ENCODE measurements at regions not wholly inside any gene's neighbourhood (a gene's known extent, or its start where the extent isn't known, plus 50 kb on each side); places are given as distances from the start of the nearest gene placed in this dataset.

GRCh38 chr2:189287982-189288521 is 108.5 kb upstream of the COL5A2 start:
- DNase-seq (ENCODE audit: insufficient read length, low spot score): no peak

GRCh38 chr2:189291460-189291859 is 111.9 kb upstream of the COL5A2 start:
- no peak for FAIRE-seq
- TF ChIP-seq TAF1 (IDR thresholded peaks at IDR 0.05; ENCODE audit: low read depth, low read length): no peak
- TF ChIP-seq PAX5 (IDR thresholded peaks at IDR 0.05; ENCODE audit: insufficient read depth, low read length, severe bottlenecking): no peak
- TF ChIP-seq SPI1 (IDR thresholded peaks at IDR 0.05; ENCODE audit: low read depth, low read length): no peak
- TF ChIP-seq POU2F2 (IDR thresholded peaks at IDR 0.05; ENCODE audit: low read depth, low read length): no peak
- no peak for DNase-seq (ENCODE audit: insufficient read length, low spot score)

More at GRCh38 chr2:189287982-189288521, 108.5 kb upstream of the COL5A2 start:
- TF ChIP-seq SPI1 (IDR thresholded peaks at IDR 0.05; ENCODE audit: low read depth, low read length): 0 out of 2 replicates have a peak, but pooled peaks have one; percentile 6
- no peak for TF ChIP-seq POLR2AphosphoS5 (IDR thresholded peaks at IDR 0.05; ENCODE audit: low read depth, low read length)
- no peak for TF ChIP-seq TAF1 (IDR thresholded peaks at IDR 0.05; ENCODE audit: low read depth, low read length)
- no peak for TF ChIP-seq POU2F2 (IDR thresholded peaks at IDR 0.05; ENCODE audit: low read depth, low read length)
- no peak for TF ChIP-seq PAX5 (IDR thresholded peaks at IDR 0.05; ENCODE audit: insufficient read depth, low read length, severe bottlenecking)
- FAIRE-seq: no peak

DNA sequence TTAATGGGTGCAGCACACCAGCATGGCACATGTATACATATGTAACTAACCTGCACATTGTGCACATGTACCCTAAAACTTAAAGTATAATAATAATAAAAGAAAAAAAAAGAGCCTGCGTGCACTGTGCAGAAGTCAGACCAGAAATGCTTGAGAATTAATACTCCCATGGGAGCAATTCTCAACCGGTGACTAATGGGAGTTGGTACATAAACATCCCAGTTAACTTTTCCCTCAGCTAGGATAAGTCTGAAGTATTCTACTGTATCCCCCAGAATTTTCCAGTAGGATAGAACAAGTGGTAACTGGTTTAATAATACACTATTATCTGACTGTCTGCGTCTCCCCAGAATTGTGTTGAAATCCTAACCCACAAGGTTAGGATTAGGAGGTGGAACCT is 113.6 kb upstream of the COL5A2 start:
- no peak for TF ChIP-seq PAX5 (IDR thresholded peaks at IDR 0.05; ENCODE audit: insufficient read depth, low read length, severe bottlenecking)
- FAIRE-seq: no peak
- no peak for DNase-seq (ENCODE audit: insufficient read length, low spot score)

DNA sequence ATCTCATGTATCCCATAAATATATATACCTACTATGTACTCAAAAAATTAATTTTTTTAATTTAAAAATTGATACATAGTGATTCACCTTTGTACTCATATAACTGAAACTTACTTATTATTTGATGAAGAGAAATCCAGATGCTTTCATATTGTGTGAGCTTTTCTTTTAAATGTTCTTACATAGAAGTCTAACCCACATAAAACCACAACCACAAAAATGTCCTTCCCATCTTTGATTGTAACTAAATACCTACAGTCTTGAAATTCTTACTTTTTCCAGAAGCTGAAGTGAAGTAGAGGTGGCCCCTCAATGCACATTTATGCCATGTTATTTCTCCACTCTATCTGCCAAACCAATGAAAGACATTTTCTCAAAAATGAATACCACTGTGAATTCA is 117.9 kb upstream of the COL5A2 start:
- no peak for TF ChIP-seq POLR2A (IDR thresholded peaks at IDR 0.05; ENCODE audit: low read depth, low read length)
- no peak for TF ChIP-seq POLR2AphosphoS5 (IDR thresholded peaks at IDR 0.05; ENCODE audit: low read depth, low read length)
- TF ChIP-seq POU2F2 (IDR thresholded peaks at IDR 0.05; ENCODE audit: low read depth, low read length): no peak
- no peak for TF ChIP-seq SPI1 (IDR thresholded peaks at IDR 0.05; ENCODE audit: low read depth, low read length)
- no peak for TF ChIP-seq TAF1 (IDR thresholded peaks at IDR 0.05; ENCODE audit: low read depth, low read length)
- no peak for TF ChIP-seq PAX5 (IDR thresholded peaks at IDR 0.05; ENCODE audit: insufficient read depth, low read length, severe bottlenecking)
- DNase-seq (ENCODE audit: insufficient read length, low spot score) (no peak), FAIRE-seq (no peak)

DNA sequence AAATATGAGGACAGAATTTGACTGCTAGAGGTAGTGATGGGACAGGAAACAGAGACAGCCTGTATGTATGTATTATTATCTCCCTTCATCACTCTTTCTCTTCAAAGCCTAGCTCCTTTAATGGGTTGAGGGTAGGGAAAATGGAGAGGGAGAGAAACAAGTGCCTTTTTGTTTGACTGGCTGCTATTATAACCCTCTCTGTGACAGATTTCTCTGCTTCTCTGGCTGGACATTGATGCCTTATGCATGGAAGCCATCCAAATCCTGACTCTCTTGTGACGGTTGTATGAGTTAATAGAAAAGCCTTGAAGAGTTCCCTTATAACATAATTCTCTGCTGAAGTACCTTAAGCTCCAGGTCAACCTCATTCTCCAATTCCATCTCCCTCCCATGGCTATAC is 118.5 kb upstream of the COL5A2 start:
- DNase-seq (ENCODE audit: insufficient read length, low spot score) (no peak), FAIRE-seq (no peak)
- TF ChIP-seq PAX5 (IDR thresholded peaks at IDR 0.05; ENCODE audit: insufficient read depth, low read length, severe bottlenecking) (no peak), POLR2A (IDR thresholded peaks at IDR 0.05; ENCODE audit: low read depth, low read length) (no peak), TAF1 (IDR thresholded peaks at IDR 0.05; ENCODE audit: low read depth, low read length) (no peak)

DNA sequence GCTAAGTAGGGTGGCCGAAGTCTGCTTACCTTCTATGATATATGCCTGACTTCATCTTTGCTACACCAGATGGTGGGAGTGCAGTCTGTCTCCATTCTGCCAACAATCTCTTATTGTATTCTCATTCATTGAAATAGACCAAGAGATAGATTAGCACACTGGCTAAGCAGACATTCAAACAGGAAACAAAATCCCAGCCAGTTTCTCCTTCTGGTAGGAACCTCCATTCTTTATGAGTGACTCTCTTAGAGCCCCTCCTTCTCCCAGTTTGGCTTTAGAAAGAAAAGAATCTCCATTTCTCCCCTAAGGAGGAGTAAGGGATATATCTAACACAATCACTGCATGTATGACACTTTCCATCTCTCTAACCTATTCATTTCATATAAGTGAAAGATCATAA is 118.9 kb upstream of the COL5A2 start:
- DNase-seq (ENCODE audit: insufficient read length, low spot score) (no peak), FAIRE-seq (no peak)
- TF ChIP-seq TAF1 (IDR thresholded peaks at IDR 0.05; ENCODE audit: low read depth, low read length) (no peak), POLR2A (IDR thresholded peaks at IDR 0.05; ENCODE audit: low read depth, low read length) (no peak), PAX5 (IDR thresholded peaks at IDR 0.05; ENCODE audit: insufficient read depth, low read length, severe bottlenecking) (no peak), POLR2AphosphoS5 (IDR thresholded peaks at IDR 0.05; ENCODE audit: low read depth, low read length) (no peak), SPI1 (IDR thresholded peaks at IDR 0.05; ENCODE audit: low read depth, low read length) (no peak), POU2F2 (IDR thresholded peaks at IDR 0.05; ENCODE audit: low read depth, low read length) (no peak)

DNA sequence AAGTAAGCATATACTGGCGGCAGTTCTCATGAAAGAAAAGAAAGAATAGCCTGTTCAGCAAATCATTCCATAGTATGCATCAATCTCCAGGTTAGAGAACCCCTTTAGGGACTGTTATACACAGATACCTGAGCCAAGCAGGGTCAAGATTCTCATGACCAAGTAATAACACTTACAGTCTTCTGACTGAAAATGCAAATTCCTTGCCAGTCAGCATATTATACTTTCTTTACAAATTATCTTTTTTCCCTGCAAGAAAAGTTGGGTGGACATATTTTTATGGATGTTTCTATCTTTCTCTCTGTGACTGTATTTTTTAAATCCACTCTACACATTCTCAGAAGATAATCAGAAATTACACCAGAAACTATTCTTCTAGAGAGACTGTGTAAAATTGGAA is 120.4 kb upstream of the COL5A2 start:
- FAIRE-seq (no peak), DNase-seq (ENCODE audit: insufficient read length, low spot score) (no peak)
- TF ChIP-seq POLR2AphosphoS5 (IDR thresholded peaks at IDR 0.05; ENCODE audit: low read depth, low read length) (no peak), TAF1 (IDR thresholded peaks at IDR 0.05; ENCODE audit: low read depth, low read length) (no peak), POU2F2 (IDR thresholded peaks at IDR 0.05; ENCODE audit: low read depth, low read length) (no peak), SPI1 (IDR thresholded peaks at IDR 0.05; ENCODE audit: low read depth, low read length) (no peak), POLR2A (IDR thresholded peaks at IDR 0.05; ENCODE audit: low read depth, low read length) (no peak), PAX5 (IDR thresholded peaks at IDR 0.05; ENCODE audit: insufficient read depth, low read length, severe bottlenecking) (no peak)

DNA sequence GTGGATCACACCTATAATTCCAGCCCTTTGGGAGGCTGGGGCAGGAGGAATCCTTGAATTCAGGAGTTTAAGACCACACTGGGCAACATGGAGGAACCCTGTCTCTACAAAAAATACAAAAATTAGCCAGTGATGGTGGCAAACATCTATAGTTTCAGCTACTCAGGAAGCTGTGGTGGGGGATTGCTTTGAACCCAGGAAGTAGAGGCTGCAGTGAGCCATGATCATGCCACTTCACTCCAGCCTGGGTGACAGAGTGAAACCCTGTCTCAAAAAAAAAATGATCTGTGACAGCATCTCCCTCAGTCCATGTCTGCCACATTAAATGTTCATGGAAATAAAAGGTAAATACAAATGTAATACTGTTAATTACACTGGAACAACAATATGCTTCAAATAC is 121.4 kb upstream of the COL5A2 start:
- no peak for DNase-seq (ENCODE audit: insufficient read length, low spot score)
- no peak for TF ChIP-seq POLR2AphosphoS5 (IDR thresholded peaks at IDR 0.05; ENCODE audit: low read depth, low read length)
- FAIRE-seq: no peak

DNA sequence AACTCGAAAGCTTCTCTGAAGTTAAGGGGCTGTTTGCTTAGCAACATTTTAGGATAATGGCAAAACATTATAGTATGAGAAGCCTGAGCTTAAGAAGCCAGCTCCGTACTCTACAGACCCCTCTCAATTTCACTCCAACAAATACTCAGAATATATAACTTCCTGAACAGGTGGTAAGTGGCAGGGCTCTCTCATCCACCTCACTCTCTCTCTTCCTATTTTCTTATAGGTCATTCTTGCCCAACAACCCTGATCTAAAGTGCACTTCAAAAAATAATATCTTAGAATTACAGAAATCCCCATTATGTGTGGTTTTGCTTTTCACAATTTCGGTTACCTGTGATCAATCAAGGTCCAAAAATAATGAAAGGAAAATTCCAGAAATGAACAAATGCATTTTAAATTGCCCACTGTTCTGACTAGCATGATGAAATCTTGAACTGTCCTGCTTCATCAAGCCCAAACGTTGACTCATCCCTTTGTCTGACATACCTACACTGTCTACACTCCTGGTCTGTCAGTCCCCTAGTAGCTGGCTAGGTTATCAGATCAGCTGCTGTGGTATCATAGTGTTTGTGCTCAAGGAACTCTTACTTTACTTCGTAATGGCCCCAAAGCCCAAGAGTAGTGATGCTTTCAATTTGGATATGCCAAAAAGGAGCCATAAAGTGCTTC is 122.8 kb upstream of the COL5A2 start:
- no peak for TF ChIP-seq TAF1 (IDR thresholded peaks at IDR 0.05; ENCODE audit: low read depth, low read length)
- TF ChIP-seq SPI1 (IDR thresholded peaks at IDR 0.05; ENCODE audit: low read depth, low read length): no peak
- no peak for TF ChIP-seq POLR2AphosphoS5 (IDR thresholded peaks at IDR 0.05; ENCODE audit: low read depth, low read length)
- TF ChIP-seq POLR2A (IDR thresholded peaks at IDR 0.05; ENCODE audit: low read depth, low read length): no peak
- no peak for TF ChIP-seq PAX5 (IDR thresholded peaks at IDR 0.05; ENCODE audit: insufficient read depth, low read length, severe bottlenecking)
- no peak for TF ChIP-seq POU2F2 (IDR thresholded peaks at IDR 0.05; ENCODE audit: low read depth, low read length)
- no peak for DNase-seq (ENCODE audit: insufficient read length, low spot score)
- no peak for FAIRE-seq

GRCh38 chr2:189304360-189304759 is 124.8 kb upstream of the COL5A2 start:
- no peak for TF ChIP-seq POLR2AphosphoS5 (IDR thresholded peaks at IDR 0.05; ENCODE audit: low read depth, low read length)
- no peak for TF ChIP-seq POU2F2 (IDR thresholded peaks at IDR 0.05; ENCODE audit: low read depth, low read length)
- TF ChIP-seq TAF1 (IDR thresholded peaks at IDR 0.05; ENCODE audit: low read depth, low read length): no peak
- TF ChIP-seq PAX5 (IDR thresholded peaks at IDR 0.05; ENCODE audit: insufficient read depth, low read length, severe bottlenecking): no peak
- TF ChIP-seq SPI1 (IDR thresholded peaks at IDR 0.05; ENCODE audit: low read depth, low read length): no peak
- TF ChIP-seq POLR2A (IDR thresholded peaks at IDR 0.05; ENCODE audit: low read depth, low read length): no peak
- DNase-seq (ENCODE audit: insufficient read length, low spot score): no peak
- no peak for FAIRE-seq
